GM13976 (cell line): ENCODE measurements at regions not wholly inside any gene's neighbourhood (a gene's known extent, or its start where the extent isn't known, plus 50 kb on each side); places are given as distances from the start of the nearest gene placed in this dataset.

Experiments used
- DNase-seq: peaks from one replicate; pipeline ENCODE4 v3.0.0; 2012; ENCODE audit warnings: low spot score
- in situ Hi-C: fragments of 300-500 bp; cut with MboI; formaldehyde crosslinking; loops from one replicate; pipeline ENCODE4 v1.12.0; 2022; ENCODE audit warnings: low sequenced_read_pairs, mixed read lengths, inconsistent platforms; ENCODE audit not compliant: unreplicated experiment
- TF ChIP-seq, protein P1 (sequence below): IDR thresholded peaks from 2 replicates; pipeline ENCODE4 v1.5.1; 2012; ENCODE audit warnings: borderline replicate concordance, mild to moderate bottlenecking; ENCODE audit not compliant: insufficient read depth; ENCODE audit errors: extremely low read depth, missing control alignments, control extremely low read depth

DNA sequence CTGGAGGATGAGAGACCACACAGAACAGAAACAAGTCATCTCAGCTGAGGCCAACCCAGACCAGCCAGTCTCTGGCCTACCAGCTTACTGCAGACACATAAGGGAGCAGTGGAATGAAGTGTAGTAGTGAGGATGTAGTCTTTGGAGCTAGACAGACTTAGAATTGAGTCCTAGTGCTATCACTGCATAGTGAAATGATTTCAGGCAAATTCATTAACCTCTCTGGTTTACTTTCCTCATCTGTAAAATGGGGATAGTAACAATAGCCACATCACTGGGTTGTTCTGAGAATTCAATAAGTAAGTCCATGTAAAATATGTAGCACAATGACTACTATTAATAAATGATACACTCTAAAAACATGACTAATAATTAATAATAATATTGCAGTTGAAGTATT is 383.8 kb downstream of the DLEU7 start:
- TF ChIP-seq, protein P1, sequence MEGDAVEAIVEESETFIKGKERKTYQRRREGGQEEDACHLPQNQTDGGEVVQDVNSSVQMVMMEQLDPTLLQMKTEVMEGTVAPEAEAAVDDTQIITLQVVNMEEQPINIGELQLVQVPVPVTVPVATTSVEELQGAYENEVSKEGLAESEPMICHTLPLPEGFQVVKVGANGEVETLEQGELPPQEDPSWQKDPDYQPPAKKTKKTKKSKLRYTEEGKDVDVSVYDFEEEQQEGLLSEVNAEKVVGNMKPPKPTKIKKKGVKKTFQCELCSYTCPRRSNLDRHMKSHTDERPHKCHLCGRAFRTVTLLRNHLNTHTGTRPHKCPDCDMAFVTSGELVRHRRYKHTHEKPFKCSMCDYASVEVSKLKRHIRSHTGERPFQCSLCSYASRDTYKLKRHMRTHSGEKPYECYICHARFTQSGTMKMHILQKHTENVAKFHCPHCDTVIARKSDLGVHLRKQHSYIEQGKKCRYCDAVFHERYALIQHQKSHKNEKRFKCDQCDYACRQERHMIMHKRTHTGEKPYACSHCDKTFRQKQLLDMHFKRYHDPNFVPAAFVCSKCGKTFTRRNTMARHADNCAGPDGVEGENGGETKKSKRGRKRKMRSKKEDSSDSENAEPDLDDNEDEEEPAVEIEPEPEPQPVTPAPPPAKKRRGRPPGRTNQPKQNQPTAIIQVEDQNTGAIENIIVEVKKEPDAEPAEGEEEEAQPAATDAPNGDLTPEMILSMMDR, result no peak
- in situ Hi-C loops, result no loop called here
- DNase-seq, result no peak

- TF ChIP-seq, protein P1, result no peak
- no peak for DNase-seq
- in situ Hi-C loops, result no loop called here
Measured at GRCh38 chr13:50460358-50460757, 383.1 kb downstream of the DLEU7 start.

DNA sequence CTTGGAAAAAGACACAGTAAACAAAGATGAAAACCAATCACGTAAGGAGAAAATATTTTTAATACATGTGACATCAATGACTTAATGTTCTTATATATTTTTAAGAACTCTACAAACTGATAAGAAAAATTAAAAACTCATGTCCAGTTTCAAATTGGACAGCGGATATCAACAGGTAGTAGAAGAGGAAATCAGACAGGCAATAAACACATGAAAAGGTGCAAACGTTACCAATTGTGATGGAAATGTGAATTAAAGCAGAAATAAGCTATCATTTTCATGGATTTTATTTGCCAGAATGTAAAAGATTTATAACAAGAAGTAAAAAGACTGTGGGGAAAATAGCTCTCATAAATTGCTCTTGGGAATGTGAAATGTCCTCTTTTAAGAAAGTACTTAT is 382.3 kb downstream of the DLEU7 start:
- in situ Hi-C loops, result no loop called here
- TF ChIP-seq, protein P1, result no peak
- no peak for DNase-seq

GRCh38 chr13:50463719-50464118 is 379.8 kb downstream of the DLEU7 start:
- DNase-seq, result no peak
- TF ChIP-seq, protein P1, result no peak

GRCh38 chr13:50464349-50465251 is 378.9 kb downstream of the DLEU7 start:
- in situ Hi-C loops, result no loop called here
- DNase-seq, result no peak
- TF ChIP-seq, protein P1, result no peak

More at GRCh38 chr13:50463719-50464118, 379.8 kb downstream of the DLEU7 start:
- in situ Hi-C loops, result no loop called here

GRCh38 chr13:50466456-50466855 is 377.0 kb downstream of the DLEU7 start:
- in situ Hi-C loops, result no loop called here
- TF ChIP-seq, protein P1, result no peak
- DNase-seq, result no peak
